Right atrium auricular region (tissue), 2 donors: ENCODE measurements at regions not wholly inside any gene's neighbourhood (a gene's known extent, or its start where the extent isn't known, plus 50 kb on each side); places are given as distances from the start of the nearest gene placed in this dataset.

Experiments used
- DNase-seq: peaks from one replicate; pipeline ENCODE4 v3.0.0-alpha.2; 2019; ENCODE audit warnings: low spot score
- H3K27ac ChIP-seq, 2 donors: fragments of 200-600 bp; sonication (generic); 1 replicate in 1 of 2; 2 replicates in 1 of 2; pipeline ENCODE4 v1.5.1; 2016 to 2019
- H3K27me3 ChIP-seq, 2 donors: fragments of 200-600 bp; sonication (generic); one replicate each; pipeline versions ENCODE4 v1.5.1 to v1.6.0; 2017 to 2019
- H3K36me3 ChIP-seq: fragments of 200-600 bp; sonication (generic); one replicate; pipeline ENCODE4 v1.5.1; 2016
- H3K4me1 ChIP-seq, 2 donors: fragments of 200-600 bp; sonication (generic); one replicate each; pipeline versions ENCODE4 v1.5.1 to v1.6.0; 2017 to 2019
- H3K4me3 ChIP-seq, 2 donors: fragments of 200-600 bp; sonication (generic); 1 replicate in 1 of 2; 2 replicates in 1 of 2; pipeline ENCODE4 v1.5.1; 2017 to 2019; ENCODE audit warnings: mild to moderate bottlenecking in 1 of 2, moderate library complexity in 1 of 2
- H3K9me3 ChIP-seq, 2 donors: fragments of 200-600 bp; sonication (generic); one replicate each; pipeline ENCODE4 v1.5.1; 2019
- CTCF ChIP-seq, 2 donors: fragments of 200-600 bp; sonication (generic); IDR thresholded peaks; one replicate each; pipeline ENCODE4 v1.5.1; 2019; ENCODE audit warnings: antibody characterized with exemption in 2 of 2

- Histone ChIP-seq H3K27ac (no peak overlapping the region), H3K27me3 (no peaks in the 10 kb centered on the region), H3K4me1 (no peaks in the 10 kb centered on the region), H3K36me3 (no peaks in the 10 kb centered on the region), H3K9me3 (no peaks in the 10 kb centered on the region), H3K4me3 (no peak overlapping the region)
- no peak for TF ChIP-seq CTCF (IDR thresholded peaks at IDR 0.05)
- no peak for DNase-seq
Observed at GRCh38 chr10:76732306-76732705, 905.3 kb downstream of the KCNMA1 start.

GRCh38 chr10:76729841-76730487 is 907.6 kb downstream of the KCNMA1 start:
- no peak for DNase-seq
- Histone ChIP-seq H3K4me3 (no peak overlapping the region), H3K9me3 (no peaks in the 10 kb centered on the region), H3K27me3 (no peaks in the 10 kb centered on the region), H3K36me3 (no peaks in the 10 kb centered on the region), H3K27ac (no peak overlapping the region), H3K4me1 (no peaks in the 10 kb centered on the region)
- TF ChIP-seq CTCF (IDR thresholded peaks at IDR 0.05) = no peak

- Histone ChIP-seq H3K4me1 (no peaks in the 10 kb centered on the region), H3K4me3 (no peak overlapping the region), H3K9me3 (no peaks in the 10 kb centered on the region), H3K36me3 (no peaks in the 10 kb centered on the region), H3K27ac (no peak overlapping the region), H3K27me3 (no peaks in the 10 kb centered on the region)
- TF ChIP-seq CTCF (IDR thresholded peaks at IDR 0.05) = no peak
- DNase-seq = no peak
Observed at GRCh38 chr10:76729346-76729745, 908.3 kb downstream of the KCNMA1 start.

- Histone ChIP-seq H3K4me3 (no peak overlapping the region), H3K4me1 (no peaks in the 10 kb centered on the region), H3K27me3 (no peaks in the 10 kb centered on the region), H3K27ac (no peak overlapping the region), H3K9me3 (no peaks in the 10 kb centered on the region), H3K36me3 (no peaks in the 10 kb centered on the region)
- TF ChIP-seq CTCF (IDR thresholded peaks at IDR 0.05) = no peak
- no peak for DNase-seq
Observed at GRCh38 chr10:76727038-76727437, 910.6 kb downstream of the KCNMA1 start.

GRCh38 chr10:76723844-76724243 is 913.8 kb downstream of the KCNMA1 start:
- H3K27ac ChIP-seq = no peak overlapping the region
- DNase-seq = no peak
- H3K9me3 ChIP-seq = no peaks in the 10 kb centered on the region
- no peak overlapping the region for H3K4me3 ChIP-seq
- TF ChIP-seq CTCF (IDR thresholded peaks at IDR 0.05) = no peak
- H3K27me3 ChIP-seq = no peaks in the 10 kb centered on the region
- no peaks in the 10 kb centered on the region for H3K36me3 ChIP-seq
- H3K4me1 ChIP-seq = no peaks in the 10 kb centered on the region

GRCh38 chr10:76721891-76722505 is 915.6 kb downstream of the KCNMA1 start:
- H3K4me1 ChIP-seq = no peaks in the 10 kb centered on the region
- no peak for DNase-seq
- no peak overlapping the region for H3K4me3 ChIP-seq
- no peaks in the 10 kb centered on the region for H3K27me3 ChIP-seq
- H3K27ac ChIP-seq = no peak overlapping the region
- TF ChIP-seq CTCF (IDR thresholded peaks at IDR 0.05) = no peak
- H3K9me3 ChIP-seq = no peaks in the 10 kb centered on the region
- no peaks in the 10 kb centered on the region for H3K36me3 ChIP-seq
